Right atrium auricular region (tissue), 2 donors: ENCODE measurements at regions not wholly inside any gene's neighbourhood (a gene's known extent, or its start where the extent isn't known, plus 50 kb on each side); places are given as distances from the start of the nearest gene placed in this dataset.
"Not testable (repeated sequence)": the region's sequence is repeated elsewhere in the genome, so short reads cannot be mapped to it uniquely, and the experiment has no call there.

Experiments used
- DNase-seq: peaks from one replicate; pipeline ENCODE4 v3.0.0-alpha.2; 2019; ENCODE audit warnings: low spot score
- H3K27ac ChIP-seq, 2 donors: fragments of 200-600 bp; sonication (generic); 1 replicate in 1 of 2; 2 replicates in 1 of 2; pipeline ENCODE4 v1.5.1; 2016 to 2019
- H3K27me3 ChIP-seq, 2 donors: fragments of 200-600 bp; sonication (generic); one replicate each; pipeline versions ENCODE4 v1.5.1 to v1.6.0; 2017 to 2019
- H3K36me3 ChIP-seq: fragments of 200-600 bp; sonication (generic); one replicate; pipeline ENCODE4 v1.5.1; 2016
- H3K4me1 ChIP-seq, 2 donors: fragments of 200-600 bp; sonication (generic); one replicate each; pipeline versions ENCODE4 v1.5.1 to v1.6.0; 2017 to 2019
- H3K4me3 ChIP-seq, 2 donors: fragments of 200-600 bp; sonication (generic); 1 replicate in 1 of 2; 2 replicates in 1 of 2; pipeline ENCODE4 v1.5.1; 2017 to 2019; ENCODE audit warnings: mild to moderate bottlenecking in 1 of 2, moderate library complexity in 1 of 2
- H3K9me3 ChIP-seq, 2 donors: fragments of 200-600 bp; sonication (generic); one replicate each; pipeline ENCODE4 v1.5.1; 2019
- TF ChIP-seq, protein P1 (sequence below), 2 donors: fragments of 200-600 bp; sonication (generic); IDR thresholded peaks; one replicate each; pipeline ENCODE4 v1.5.1; 2019; ENCODE audit warnings: antibody characterized with exemption in 2 of 2

DNA sequence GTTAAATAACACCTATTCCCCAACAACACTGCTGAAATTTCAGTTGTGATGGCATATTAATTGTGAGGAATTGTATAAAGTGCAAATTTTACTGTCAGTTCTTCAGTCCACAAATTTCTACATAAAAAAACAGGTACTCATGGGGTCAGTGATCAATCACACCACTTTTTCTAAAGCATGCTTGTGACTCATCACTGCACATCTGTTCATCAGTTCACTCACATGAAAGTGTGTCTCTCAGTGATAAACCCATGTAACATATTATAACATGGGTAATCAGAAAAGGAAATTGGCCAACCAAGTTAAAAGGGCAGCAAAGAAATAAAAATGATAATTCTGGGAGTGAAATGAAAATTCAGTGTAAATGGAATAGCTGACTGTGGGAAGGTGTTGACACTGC, 234.7 kb upstream of the FKBP1C start:
- H3K27ac ChIP-seq = no peak overlapping the region
- no peaks in the 10 kb centered on the region for H3K4me1 ChIP-seq
- H3K9me3 ChIP-seq = no peaks in the 10 kb centered on the region
- TF ChIP-seq, protein P1, sequence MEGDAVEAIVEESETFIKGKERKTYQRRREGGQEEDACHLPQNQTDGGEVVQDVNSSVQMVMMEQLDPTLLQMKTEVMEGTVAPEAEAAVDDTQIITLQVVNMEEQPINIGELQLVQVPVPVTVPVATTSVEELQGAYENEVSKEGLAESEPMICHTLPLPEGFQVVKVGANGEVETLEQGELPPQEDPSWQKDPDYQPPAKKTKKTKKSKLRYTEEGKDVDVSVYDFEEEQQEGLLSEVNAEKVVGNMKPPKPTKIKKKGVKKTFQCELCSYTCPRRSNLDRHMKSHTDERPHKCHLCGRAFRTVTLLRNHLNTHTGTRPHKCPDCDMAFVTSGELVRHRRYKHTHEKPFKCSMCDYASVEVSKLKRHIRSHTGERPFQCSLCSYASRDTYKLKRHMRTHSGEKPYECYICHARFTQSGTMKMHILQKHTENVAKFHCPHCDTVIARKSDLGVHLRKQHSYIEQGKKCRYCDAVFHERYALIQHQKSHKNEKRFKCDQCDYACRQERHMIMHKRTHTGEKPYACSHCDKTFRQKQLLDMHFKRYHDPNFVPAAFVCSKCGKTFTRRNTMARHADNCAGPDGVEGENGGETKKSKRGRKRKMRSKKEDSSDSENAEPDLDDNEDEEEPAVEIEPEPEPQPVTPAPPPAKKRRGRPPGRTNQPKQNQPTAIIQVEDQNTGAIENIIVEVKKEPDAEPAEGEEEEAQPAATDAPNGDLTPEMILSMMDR (IDR thresholded peaks at IDR 0.05) = no peak
- H3K36me3 ChIP-seq = no peaks in the 10 kb centered on the region
- H3K4me3 ChIP-seq = no peak overlapping the region
- no peaks in the 10 kb centered on the region for H3K27me3 ChIP-seq
- no peak for DNase-seq

DNA sequence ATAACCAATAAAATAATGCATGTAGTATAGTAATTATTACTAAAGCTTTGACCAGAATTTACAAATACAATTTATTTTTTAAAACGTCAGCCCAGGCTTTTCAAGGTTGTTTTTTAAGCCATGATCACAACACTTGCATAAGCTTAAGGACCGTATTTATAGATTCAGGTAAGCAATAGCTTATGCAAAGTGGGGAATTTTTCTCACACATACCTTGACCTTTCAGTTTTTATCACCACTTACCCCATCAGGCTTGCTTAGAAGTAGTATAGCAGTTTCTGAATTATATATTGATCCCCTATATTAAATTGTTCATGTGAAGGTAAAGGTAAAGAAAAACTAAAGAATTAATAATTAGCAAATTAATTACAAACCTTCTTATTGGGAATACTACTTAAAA, 232.3 kb upstream of the FKBP1C start:
- Histone ChIP-seq H3K4me1 (no peaks in the 10 kb centered on the region), H3K36me3 (no peaks in the 10 kb centered on the region), H3K4me3 (no peak overlapping the region), H3K27ac (no peak overlapping the region), H3K9me3 (no peaks in the 10 kb centered on the region), H3K27me3 (no peaks in the 10 kb centered on the region)
- no peak for DNase-seq
- TF ChIP-seq, protein P1 (IDR thresholded peaks at IDR 0.05) = no peak

DNA sequence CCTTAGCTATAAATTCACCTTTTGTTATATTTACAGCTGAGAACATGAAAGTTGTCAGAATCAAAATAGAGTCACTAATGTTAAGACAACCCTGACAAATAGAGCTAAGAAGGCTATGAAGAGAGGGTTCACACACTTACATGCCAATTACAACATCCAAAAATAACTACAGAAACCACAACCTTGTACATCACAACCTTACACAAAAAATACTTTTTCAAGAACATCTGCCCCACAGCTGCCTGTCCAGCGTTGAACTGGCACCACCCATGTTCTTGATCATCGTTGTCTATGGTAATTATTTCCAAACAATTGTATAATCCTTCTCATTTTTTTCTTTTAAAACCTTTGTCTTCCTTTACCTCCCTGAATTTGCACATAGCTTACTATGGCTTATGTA, 231.2 kb upstream of the FKBP1C start:
- H3K27ac ChIP-seq = no peak overlapping the region
- no peak for DNase-seq
- H3K4me3 ChIP-seq = no peak overlapping the region
- H3K36me3 ChIP-seq = no peaks in the 10 kb centered on the region
- H3K4me1 ChIP-seq = no peaks in the 10 kb centered on the region
- TF ChIP-seq, protein P1 (IDR thresholded peaks at IDR 0.05) = no peak
- no peaks in the 10 kb centered on the region for H3K27me3 ChIP-seq
- H3K9me3 ChIP-seq = no peaks in the 10 kb centered on the region

DNA sequence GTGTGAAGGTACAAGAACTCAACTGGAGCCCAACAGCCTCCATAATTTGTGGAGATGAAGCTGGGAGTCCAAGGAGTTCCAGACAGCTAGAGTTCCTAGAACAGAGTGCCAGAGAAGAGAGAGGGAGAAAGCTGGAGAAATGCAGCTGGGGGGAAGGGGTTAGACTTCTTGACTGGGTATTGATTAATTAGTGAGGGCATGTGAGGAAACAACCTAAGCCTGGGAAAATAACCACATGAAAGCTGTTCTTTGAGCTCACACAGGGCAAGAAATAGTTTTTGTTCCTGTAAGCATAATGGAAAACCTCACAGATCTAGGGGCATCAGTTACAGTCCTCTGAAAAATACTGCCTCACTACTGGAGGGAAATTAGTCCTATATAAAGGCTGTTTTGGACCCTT, 230.5 kb upstream of the FKBP1C start:
- Histone ChIP-seq H3K4me3 (no peak overlapping the region), H3K36me3 (no peaks in the 10 kb centered on the region), H3K9me3 (no peaks in the 10 kb centered on the region), H3K27ac (no peak overlapping the region), H3K4me1 (no peaks in the 10 kb centered on the region), H3K27me3 (no peaks in the 10 kb centered on the region)
- TF ChIP-seq, protein P1 (IDR thresholded peaks at IDR 0.05) = no peak
- DNase-seq = no peak

DNA sequence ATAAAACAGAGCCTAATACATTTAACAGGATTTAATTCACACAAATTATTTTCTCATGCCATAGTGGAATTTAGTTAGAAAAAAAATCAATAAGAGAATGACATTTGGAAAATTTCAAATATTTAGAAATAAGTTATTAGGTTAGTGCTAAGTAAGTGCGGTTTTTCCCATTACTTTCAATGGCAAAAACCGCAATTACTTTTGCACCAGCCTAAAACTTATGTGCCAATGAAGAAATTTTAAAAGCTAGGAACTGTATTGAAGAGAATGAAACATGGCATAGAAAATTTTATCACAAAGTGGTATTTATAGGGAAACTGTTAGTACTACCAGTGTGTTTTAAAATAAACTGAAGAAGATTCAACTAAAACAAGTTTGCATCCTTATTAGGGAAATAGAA, 228.3 kb upstream of the FKBP1C start:
- TF ChIP-seq, protein P1 (IDR thresholded peaks at IDR 0.05) = no peak
- H3K4me1 ChIP-seq = no peaks in the 10 kb centered on the region

DNA sequence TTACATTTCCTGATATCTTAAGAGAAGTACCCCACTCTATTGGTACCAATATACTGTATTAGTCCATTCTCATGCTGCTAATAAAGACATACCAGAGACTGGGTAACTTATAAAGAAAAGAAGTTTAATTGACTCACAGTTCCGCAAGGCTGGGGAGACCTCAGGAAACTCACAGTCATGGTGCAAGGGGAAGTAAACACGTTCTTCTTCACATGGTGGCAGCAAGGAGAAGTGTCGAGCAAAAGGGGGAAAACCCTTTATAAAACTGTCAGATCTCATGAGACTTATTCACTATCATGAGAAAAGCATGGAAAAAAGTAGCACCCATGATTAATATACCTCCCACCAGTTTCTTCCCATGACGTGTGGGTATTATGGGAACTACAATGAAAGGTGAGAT, 219.6 kb upstream of the FKBP1C start:
- H3K27ac ChIP-seq, H3K36me3 ChIP-seq, H3K27me3 ChIP-seq, H3K9me3 ChIP-seq, DNase-seq, H3K4me1 ChIP-seq, H3K4me3 ChIP-seq: not testable (repeated sequence)

More for the DNA sequence above, 228.3 kb upstream of the FKBP1C start:
- Histone ChIP-seq H3K27ac (no peak overlapping the region), H3K4me3 (no peak overlapping the region), H3K27me3 (no peaks in the 10 kb centered on the region), H3K9me3 (no peaks in the 10 kb centered on the region), H3K36me3 (no peaks in the 10 kb centered on the region)
- DNase-seq = no peak
